ENCODE measurements at regions not wholly inside any gene's neighbourhood (a gene's known extent, or its start where the extent isn't known, plus 50 kb on each side); places are given as distances from the start of the nearest gene placed in this dataset.
"Not testable (repeated sequence)": the region's sequence is repeated elsewhere in the genome, so short reads cannot be mapped to it uniquely, and the experiment has no call there.

GRCh38 chr16:88321635-88322499 lies 60.9 kb upstream of the ZNF469 start:
- no peak for DNase-seq (ENCODE audit: low read depth)

GRCh38 chr16:88322500-88322970 lies 60.2 kb upstream of the ZNF469 start:
- no peak for DNase-seq (ENCODE audit: low read depth)

- DNase-seq (ENCODE audit: low read depth), result no peak
Measured at GRCh38 chr16:88323041-88323440, 59.7 kb upstream of the ZNF469 start.

GRCh38 chr16:88323546-88324330 lies 59.0 kb upstream of the ZNF469 start:
- DNase-seq (ENCODE audit: low read depth), result no peak

- no peak for DNase-seq (ENCODE audit: low read depth)
Measured at GRCh38 chr16:88325087-88325750, 57.5 kb upstream of the ZNF469 start.

- DNase-seq (ENCODE audit: low read depth), result no peak
Measured at GRCh38 chr16:88325976-88326375, 56.8 kb upstream of the ZNF469 start.

GRCh38 chr16:88326611-88327485 lies 55.9 kb upstream of the ZNF469 start:
- DNase-seq (ENCODE audit: low read depth), result no peak

GRCh38 chr16:88327561-88328312 lies 55.0 kb upstream of the ZNF469 start:
- no peak for DNase-seq (ENCODE audit: low read depth)

- DNase-seq (ENCODE audit: low read depth), result no peak
Measured at GRCh38 chr16:88328313-88328980, 54.3 kb upstream of the ZNF469 start.

GRCh38 chr16:88329726-88330700 lies 52.7 kb upstream of the ZNF469 start:
- no peak for DNase-seq (ENCODE audit: low read depth)

GRCh38 chr16:88330971-88331890 lies 51.5 kb upstream of the ZNF469 start:
- no peak for DNase-seq (ENCODE audit: low read depth)

- DNase-seq (ENCODE audit: low read depth), result no peak
Measured at GRCh38 chr16:88331989-88332920, 50.5 kb upstream of the ZNF469 start.

GRCh38 chr16:88332921-88333825 lies 49.6 kb upstream of the ZNF469 start:
- DNase-seq (ENCODE audit: low read depth), result not testable (repeated sequence)

All from T-helper 22 cell (primary cell).